Hematopoietic multipotent progenitor cell treated with erythropoietin and hydrocortisone succinate and interleukin-3 and kit ligand, for 15 days (in vitro differentiated cells): ENCODE measurements at regions not wholly inside any gene's neighbourhood (a gene's known extent, or its start where the extent isn't known, plus 50 kb on each side); places are given as distances from the start of the nearest gene placed in this dataset.

Experiments used
- DNase-seq: peaks from one replicate; pipeline ENCODE4 v3.0.0-alpha.2; 2015; ENCODE audit warnings: low spot score

GRCh38 chr4:164410401-164410800 lies 343.5 kb upstream of the SMIM31 start:
- DNase-seq = no peak

GRCh38 chr4:164412246-164412645 lies 341.7 kb upstream of the SMIM31 start:
- DNase-seq = no peak

GRCh38 chr4:164413743-164414142 lies 340.2 kb upstream of the SMIM31 start:
- no peak for DNase-seq

- no peak for DNase-seq
Observed at GRCh38 chr4:164423819-164424218, 330.1 kb upstream of the SMIM31 start.

- no peak for DNase-seq
Observed at GRCh38 chr4:164424846-164425245, 329.1 kb upstream of the SMIM31 start.

- DNase-seq = no peak
Observed at GRCh38 chr4:164428561-164428960, 325.4 kb upstream of the SMIM31 start.

- no peak for DNase-seq
Observed at GRCh38 chr4:164438321-164438720, 315.6 kb upstream of the SMIM31 start.

GRCh38 chr4:164439037-164439436 lies 314.9 kb upstream of the SMIM31 start:
- no peak for DNase-seq

GRCh38 chr4:164440199-164440598 lies 313.7 kb upstream of the SMIM31 start:
- no peak for DNase-seq

GRCh38 chr4:164441109-164441508 lies 312.8 kb upstream of the SMIM31 start:
- DNase-seq = no peak

- no peak for DNase-seq
Observed at GRCh38 chr4:164442180-164442579, 311.8 kb upstream of the SMIM31 start.

- DNase-seq = no peak
Observed at GRCh38 chr4:164446516-164446915, 307.4 kb upstream of the SMIM31 start.

- DNase-seq = no peak
Observed at GRCh38 chr4:164461901-164462300, 292.0 kb upstream of the SMIM31 start.

- DNase-seq = no peak
Observed at GRCh38 chr4:164462471-164462870, 291.5 kb upstream of the SMIM31 start.

GRCh38 chr4:164464313-164464712 lies 289.6 kb upstream of the SMIM31 start:
- no peak for DNase-seq

GRCh38 chr4:164467493-164467892 lies 286.4 kb upstream of the SMIM31 start:
- no peak for DNase-seq

- no peak for DNase-seq
Observed at GRCh38 chr4:164481306-164482091, 272.4 kb upstream of the SMIM31 start.

GRCh38 chr4:164482092-164482404 lies 271.9 kb upstream of the SMIM31 start:
- no peak for DNase-seq

GRCh38 chr4:164482758-164483157 lies 271.2 kb upstream of the SMIM31 start:
- no peak for DNase-seq

GRCh38 chr4:164483711-164484110 lies 270.2 kb upstream of the SMIM31 start:
- DNase-seq = no peak

GRCh38 chr4:164484551-164484950 lies 269.4 kb upstream of the SMIM31 start:
- no peak for DNase-seq

GRCh38 chr4:164485136-164485535 lies 268.8 kb upstream of the SMIM31 start:
- DNase-seq = no peak

- no peak for DNase-seq
Observed at GRCh38 chr4:164488114-164488513, 265.8 kb upstream of the SMIM31 start.

- no peak for DNase-seq
Observed at GRCh38 chr4:164501074-164501473, 252.9 kb upstream of the SMIM31 start.
